Right lobe of liver (tissue), 6 donors: ENCODE measurements at regions not wholly inside any gene's neighbourhood (a gene's known extent, or its start where the extent isn't known, plus 50 kb on each side); places are given as distances from the start of the nearest gene placed in this dataset.

Experiments used
- ATAC-seq, 4 donors: fragments of 200-7000 bp; cut with Tn5 transposase; one replicate each; pipeline ENCODE4 v1.9.1; 2020; ENCODE audit warnings: mild to moderate bottlenecking in 4 of 4, moderate library complexity in 4 of 4
- DNase-seq, 3 donors: peaks; one replicate each; pipeline ENCODE4 v3.0.0-alpha.2; 2020
- H3K27ac ChIP-seq, 3 donors: fragments of 200-600 bp; one replicate each; pipeline ENCODE4 v1.8.0; 2022
- H3K27me3 ChIP-seq, 2 donors: fragments of 200-600 bp; one replicate each; pipeline ENCODE4 v1.8.0; 2022
- H3K36me3 ChIP-seq, 4 donors: fragments of 200-600 bp; sonication (generic) in 1 of 4; one replicate each; pipeline versions ENCODE4 v1.5.1 to v1.8.0; 2017 to 2022; ENCODE audit warnings: control low read depth in 1 of 4
- H3K4me1 ChIP-seq, 4 donors: fragments of 200-600 bp; sonication (generic) in 1 of 4; one replicate each; pipeline versions ENCODE4 v1.5.1 to v1.8.0; 2017 to 2022; ENCODE audit warnings: control low read depth in 1 of 4
- H3K4me3 ChIP-seq, 3 donors: fragments of 200-600 bp; one replicate each; pipeline ENCODE4 v1.8.0; 2022
- H3K9me3 ChIP-seq, 4 donors: fragments of 200-600 bp; sonication (generic) in 1 of 4; one replicate each; pipeline versions ENCODE4 v1.5.1 to v1.8.0; 2017 to 2022; ENCODE audit warnings: control low read depth in 1 of 4
- POLR2A ChIP-seq: fragments of 450-650 bp; IDR thresholded peaks from one replicate; pipeline ENCODE4 v1.6.1; 2017; ENCODE audit warnings: antibody characterized with exemption, mild to moderate bottlenecking
- WGBS: methylation state at CpG from one replicate; pipeline ENCODE4 v1.1.6; 2018; ENCODE audit warnings: low coverage, low lambda C conversion rate; ENCODE audit not compliant: insufficient coverage; ENCODE audit errors: missing lambda C conversion rate; 5-methylcytosine and 5-hydroxymethylcytosine counted together
- intact Hi-C, 2 donors: fragments of 100-400 bp; cut with DNase I; formaldehyde crosslinking; loops; one replicate each; pipeline versions ENCODE4 v1.11.2 to v1.14.1; 2022
- TF ChIP-seq, protein P1 (sequence below), 4 donors: fragments of 200-600 bp in 3 of 4; fragments of 450-650 bp in 1 of 4; IDR thresholded peaks; one replicate each; pipeline versions ENCODE4 v1.5.1 to v1.8.0; 2016 to 2022; ENCODE audit warnings: antibody characterized with exemption in 4 of 4, mild to moderate bottlenecking in 2 of 4
- donor health status: DM: no; HTN: yes; CAD: no.
- donor health status: DM: no; HTN: no; CAD: no.
- donor health status: DM: no; HTN: no; CAD: no.
- donor health status: DM: no; HTN: yes; CAD: no.
- donor health status: DM: no; HTN: yes; CAD: no.

DNA sequence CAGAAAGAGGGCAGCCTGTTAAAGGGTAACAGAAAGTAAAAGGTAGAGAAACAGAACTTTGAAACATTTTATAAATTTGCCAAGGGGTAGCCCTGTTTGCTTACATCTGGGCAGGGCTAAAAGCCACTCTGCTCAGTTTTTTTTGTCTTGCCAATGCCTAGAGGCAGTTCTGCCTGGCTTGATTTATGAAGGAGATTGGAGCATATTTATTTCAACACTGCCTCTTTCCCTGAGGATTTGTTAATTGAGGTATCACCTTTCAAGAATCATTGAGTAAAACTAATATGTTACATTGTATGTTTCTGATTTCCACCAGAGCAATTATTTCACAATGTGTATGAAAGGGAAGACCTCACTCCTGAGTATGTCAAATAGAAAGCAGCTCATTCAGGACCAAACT, 160.8 kb downstream of the GXYLT1 start:
- no peaks in the 10 kb centered on the region for H3K27me3 ChIP-seq
- no peak overlapping the region for H3K27ac ChIP-seq
- peak in 1 of 4 donors; percentile 27 for ATAC-seq
- TF ChIP-seq POLR2A, result no peak
- TF ChIP-seq, protein P1, sequence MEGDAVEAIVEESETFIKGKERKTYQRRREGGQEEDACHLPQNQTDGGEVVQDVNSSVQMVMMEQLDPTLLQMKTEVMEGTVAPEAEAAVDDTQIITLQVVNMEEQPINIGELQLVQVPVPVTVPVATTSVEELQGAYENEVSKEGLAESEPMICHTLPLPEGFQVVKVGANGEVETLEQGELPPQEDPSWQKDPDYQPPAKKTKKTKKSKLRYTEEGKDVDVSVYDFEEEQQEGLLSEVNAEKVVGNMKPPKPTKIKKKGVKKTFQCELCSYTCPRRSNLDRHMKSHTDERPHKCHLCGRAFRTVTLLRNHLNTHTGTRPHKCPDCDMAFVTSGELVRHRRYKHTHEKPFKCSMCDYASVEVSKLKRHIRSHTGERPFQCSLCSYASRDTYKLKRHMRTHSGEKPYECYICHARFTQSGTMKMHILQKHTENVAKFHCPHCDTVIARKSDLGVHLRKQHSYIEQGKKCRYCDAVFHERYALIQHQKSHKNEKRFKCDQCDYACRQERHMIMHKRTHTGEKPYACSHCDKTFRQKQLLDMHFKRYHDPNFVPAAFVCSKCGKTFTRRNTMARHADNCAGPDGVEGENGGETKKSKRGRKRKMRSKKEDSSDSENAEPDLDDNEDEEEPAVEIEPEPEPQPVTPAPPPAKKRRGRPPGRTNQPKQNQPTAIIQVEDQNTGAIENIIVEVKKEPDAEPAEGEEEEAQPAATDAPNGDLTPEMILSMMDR (IDR thresholded peaks at IDR 0.05), result no peak
- no peaks in the 10 kb centered on the region for H3K36me3 ChIP-seq
- no peaks in the 10 kb centered on the region for H3K9me3 ChIP-seq
- H3K4me1 ChIP-seq, result no peaks in the 10 kb centered on the region
- no peak for DNase-seq
- intact Hi-C loops, result no loop called here
- H3K4me3 ChIP-seq, result no peak overlapping the region

DNA sequence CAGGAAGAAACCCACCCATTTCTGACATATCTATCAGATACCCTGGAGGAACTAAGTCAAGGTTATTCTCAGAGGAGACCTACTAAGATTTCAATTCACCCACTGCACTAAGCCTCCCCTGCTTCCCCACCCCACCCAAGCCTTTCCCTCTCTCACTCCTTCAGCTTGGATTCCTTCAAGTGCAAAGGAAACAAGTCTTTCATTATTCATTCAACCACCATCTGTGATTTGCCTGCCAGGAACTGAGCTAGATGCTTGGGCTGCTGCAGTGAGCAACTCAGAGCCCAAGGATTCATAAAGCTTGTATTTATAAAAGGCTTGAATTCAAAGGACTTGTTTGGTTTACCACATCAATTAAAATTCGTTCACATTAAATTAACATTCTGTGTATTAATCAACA, 161.3 kb downstream of the GXYLT1 start:
- intact Hi-C loops, result no loop called here
- no peaks in the 10 kb centered on the region for H3K4me1 ChIP-seq
- WGBS, result 14% methylated on average over 1 of the region's 1 CpG
- no peak for TF ChIP-seq POLR2A
- TF ChIP-seq, protein P1 (IDR thresholded peaks at IDR 0.05), result no peak
- H3K27ac ChIP-seq, result no peak overlapping the region
- H3K4me3 ChIP-seq, result no peak overlapping the region
- H3K27me3 ChIP-seq, result no peaks in the 10 kb centered on the region
- DNase-seq (no peak), ATAC-seq (no peak)
- H3K36me3 ChIP-seq, result no peaks in the 10 kb centered on the region
- H3K9me3 ChIP-seq, result no peaks in the 10 kb centered on the region

DNA sequence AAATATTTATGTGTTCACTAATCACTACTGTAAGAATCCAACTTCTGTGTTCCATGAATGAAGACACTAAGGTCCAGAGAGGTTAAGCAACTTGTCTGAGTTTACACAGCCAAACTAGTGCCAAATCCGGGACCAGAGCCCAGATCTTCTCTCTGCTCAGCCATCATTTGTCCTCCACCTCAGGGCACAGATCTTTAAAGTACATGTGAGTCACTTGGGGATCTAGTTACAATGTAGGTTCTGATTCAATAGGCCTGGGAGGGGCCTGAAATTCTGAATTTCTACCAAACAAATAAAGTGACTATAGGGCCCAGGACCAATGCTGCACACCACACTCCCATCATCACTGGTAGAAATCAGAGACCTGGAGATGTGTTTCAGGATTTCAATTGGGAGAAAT, 162.9 kb downstream of the GXYLT1 start:
- H3K36me3 ChIP-seq, result no peaks in the 10 kb centered on the region
- ATAC-seq (no peak), DNase-seq (no peak)
- TF ChIP-seq, protein P1 (IDR thresholded peaks at IDR 0.05), result no peak
- TF ChIP-seq POLR2A, result no peak
- no peaks in the 10 kb centered on the region for H3K27me3 ChIP-seq
- H3K4me1 ChIP-seq, result no peaks in the 10 kb centered on the region
- 56% methylated on average over 1 of the region's 1 CpG for WGBS
- H3K27ac ChIP-seq, result no peak overlapping the region
- no peaks in the 10 kb centered on the region for H3K9me3 ChIP-seq
- intact Hi-C loops, result no loop called here
- H3K4me3 ChIP-seq, result no peak overlapping the region

DNA sequence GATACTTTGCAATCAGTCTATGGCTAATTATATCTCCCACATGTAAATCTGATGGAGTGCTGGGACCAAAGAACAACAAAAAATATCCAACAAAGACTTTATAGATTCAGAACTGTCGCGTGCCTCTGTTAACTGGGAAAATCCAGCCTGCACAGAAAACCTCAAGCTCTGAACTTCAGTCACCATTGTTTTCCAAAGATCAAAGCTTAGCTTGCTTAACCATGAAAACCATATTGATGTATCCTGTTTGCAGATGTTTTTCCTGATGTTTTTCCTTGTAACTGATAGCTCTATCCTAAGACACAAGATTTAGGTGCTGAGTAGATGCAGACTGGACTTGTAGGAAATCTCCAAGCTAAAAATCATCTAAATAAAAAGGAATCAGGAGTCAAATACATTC, 163.7 kb downstream of the GXYLT1 start:
- Histone ChIP-seq H3K27ac (no peak overlapping the region), H3K27me3 (no peaks in the 10 kb centered on the region), H3K4me1 (no peaks in the 10 kb centered on the region), H3K36me3 (no peaks in the 10 kb centered on the region), H3K9me3 (no peaks in the 10 kb centered on the region), H3K4me3 (no peak overlapping the region)
- no peak for ATAC-seq
- TF ChIP-seq POLR2A, result no peak
- TF ChIP-seq, protein P1 (IDR thresholded peaks at IDR 0.05), result no peak
- WGBS, result 63% methylated on average over 2 of the region's 2 CpGs
- DNase-seq, result no peak
- intact Hi-C loops, result no loop called here

DNA sequence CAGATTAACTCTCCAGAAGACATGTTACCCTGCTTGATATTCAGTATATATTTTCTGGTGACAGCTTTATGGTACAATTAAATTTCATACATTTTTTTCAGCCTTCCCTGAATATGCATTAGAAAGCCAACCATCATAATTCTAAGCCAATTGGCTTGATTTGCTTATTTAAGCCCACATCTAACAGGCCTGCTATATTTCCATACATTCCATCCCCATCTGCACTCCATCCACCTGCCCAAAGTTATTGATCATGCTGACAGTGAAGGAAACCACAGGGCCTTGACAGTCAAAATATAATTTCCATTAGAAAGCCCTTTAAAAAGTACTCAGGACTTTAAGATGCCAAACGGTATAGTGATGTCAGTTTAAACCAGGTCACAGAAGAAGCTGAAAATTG, 164.3 kb downstream of the GXYLT1 start:
- ATAC-seq (no peak), DNase-seq (no peak)
- Histone ChIP-seq H3K27ac (no peak overlapping the region), H3K9me3 (no peaks in the 10 kb centered on the region), H3K4me1 (no peaks in the 10 kb centered on the region), H3K27me3 (no peaks in the 10 kb centered on the region), H3K36me3 (no peaks in the 10 kb centered on the region), H3K4me3 (no peak overlapping the region)
- TF ChIP-seq POLR2A, result no peak
- TF ChIP-seq, protein P1 (IDR thresholded peaks at IDR 0.05), result no peak
- intact Hi-C loops, result no loop called here
- 29% methylated on average over 1 of the region's 1 CpG for WGBS
